Spleen (tissue), 3 donors: ENCODE measurements at regions not wholly inside any gene's neighbourhood (a gene's known extent, or its start where the extent isn't known, plus 50 kb on each side); places are given as distances from the start of the nearest gene placed in this dataset.

ENCODE experiments used
- POLR2A ChIP-seq, 3 donors: fragments of 450-650 bp; IDR thresholded peaks; one replicate each; pipeline ENCODE4 v1.5.1; 2017; ENCODE audit warnings: antibody characterized with exemption in 3 of 3, mild to moderate bottlenecking in 1 of 3
- POLR2AphosphoS5 ChIP-seq, 3 donors: sonication (generic); formaldehyde crosslinking; IDR thresholded peaks; one replicate each; pipeline ENCODE4 v1.5.1; 2017; ENCODE audit warnings: antibody characterized with exemption in 3 of 3

DNA sequence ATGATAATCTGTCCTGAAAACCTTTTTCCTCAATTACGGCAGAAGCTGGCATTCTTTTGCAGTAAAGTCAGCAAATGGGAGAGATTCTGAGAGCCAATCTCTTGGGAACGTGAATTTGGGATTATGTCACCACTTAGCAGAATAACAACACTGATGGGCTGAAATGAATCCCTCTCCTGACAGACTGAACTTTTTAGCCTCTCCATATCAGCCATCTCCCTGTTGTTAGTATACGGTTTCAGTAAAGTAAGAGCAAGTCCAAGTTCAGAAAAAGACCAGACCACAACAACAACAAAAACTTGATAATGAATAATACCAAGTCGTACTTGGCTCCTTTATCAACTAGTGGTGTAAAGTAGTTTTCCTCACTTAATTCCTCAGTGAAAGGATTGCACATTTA is 1048.8 kb downstream of the GATA3 start:
- TF ChIP-seq POLR2AphosphoS5 (IDR thresholded peaks at IDR 0.05) (no peak), POLR2A (IDR thresholded peaks at IDR 0.05) (no peak)
